EH (cell line): ENCODE measurements at regions not wholly inside any gene's neighbourhood (a gene's known extent, or its start where the extent isn't known, plus 50 kb on each side); places are given as distances from the start of the nearest gene placed in this dataset.
"Not testable (repeated sequence)": the region's sequence is repeated elsewhere in the genome, so short reads cannot be mapped to it uniquely, and the experiment has no call there.

Source experiments
- DNase-seq: peaks from one replicate; pipeline ENCODE4 v3.0.0-alpha.2; 2015; ENCODE audit warnings: low read depth

DNA sequence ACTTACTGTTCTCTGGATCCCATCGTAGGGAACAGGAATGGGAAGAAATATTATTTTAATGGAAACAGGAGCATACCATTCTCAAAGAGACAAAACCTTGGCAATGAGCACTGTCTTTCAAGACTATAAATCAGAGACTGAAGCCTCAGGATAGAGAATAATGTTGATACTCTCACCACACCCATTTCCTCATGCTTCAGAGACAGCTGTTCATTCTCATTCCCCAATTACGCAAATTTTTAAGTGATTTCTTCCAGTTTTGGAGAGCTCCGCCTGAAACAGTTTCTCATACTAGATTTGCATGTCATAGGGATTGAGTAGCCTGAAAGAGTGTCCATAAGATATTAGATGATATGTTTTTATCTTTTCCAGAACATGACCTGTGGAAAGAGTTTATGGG is 290.5 kb upstream of the RASA1 start:
- peak; percentile 11 for DNase-seq

DNA sequence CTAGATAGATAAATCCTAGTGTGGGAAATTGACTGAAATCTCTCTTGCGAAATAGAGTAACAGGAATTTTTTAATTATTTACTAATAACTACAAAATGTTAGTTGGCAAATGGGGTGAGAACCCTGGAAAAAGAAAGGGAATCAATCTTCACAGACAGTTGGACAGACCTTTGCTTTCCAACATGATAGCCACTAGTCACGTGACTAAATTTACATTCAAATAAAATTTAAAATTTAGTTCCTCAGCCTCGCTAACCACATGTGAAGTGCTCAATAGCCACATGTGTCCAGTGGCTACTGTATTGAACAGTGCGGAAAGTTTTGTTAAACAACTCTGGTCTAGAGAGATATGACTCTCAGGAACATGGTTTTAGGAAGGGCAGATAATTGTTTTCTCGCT is 289.9 kb upstream of the RASA1 start:
- no peak for DNase-seq

DNA sequence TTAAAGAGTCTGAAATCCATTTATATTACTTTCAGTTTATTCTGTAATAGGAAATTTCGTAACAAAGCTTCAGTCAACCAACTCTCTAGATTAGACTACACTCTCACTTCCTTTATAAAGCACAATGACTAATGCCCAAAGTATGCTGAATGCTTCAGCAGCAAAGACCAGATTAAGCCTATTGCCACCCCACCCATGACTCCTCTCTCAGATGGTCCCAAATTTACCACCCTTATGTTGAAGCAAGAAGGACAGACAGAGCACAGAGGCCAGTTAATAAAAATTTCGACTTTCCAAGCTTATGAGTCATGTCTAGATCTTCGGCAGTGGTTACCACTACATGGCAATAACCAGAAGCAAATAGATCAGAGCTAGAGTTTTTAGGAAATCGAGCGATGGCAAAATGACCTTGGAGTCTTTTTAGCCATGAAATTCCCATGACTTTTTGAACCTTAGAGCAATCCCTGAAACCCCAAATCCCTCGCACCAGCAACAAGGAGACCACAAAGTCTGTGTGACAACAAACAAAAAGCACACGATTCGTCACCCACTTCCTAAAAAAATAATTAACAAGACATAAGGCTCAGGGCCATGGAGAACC is 287.8 kb upstream of the RASA1 start:
- DNase-seq, result peak; percentile 91

DNA sequence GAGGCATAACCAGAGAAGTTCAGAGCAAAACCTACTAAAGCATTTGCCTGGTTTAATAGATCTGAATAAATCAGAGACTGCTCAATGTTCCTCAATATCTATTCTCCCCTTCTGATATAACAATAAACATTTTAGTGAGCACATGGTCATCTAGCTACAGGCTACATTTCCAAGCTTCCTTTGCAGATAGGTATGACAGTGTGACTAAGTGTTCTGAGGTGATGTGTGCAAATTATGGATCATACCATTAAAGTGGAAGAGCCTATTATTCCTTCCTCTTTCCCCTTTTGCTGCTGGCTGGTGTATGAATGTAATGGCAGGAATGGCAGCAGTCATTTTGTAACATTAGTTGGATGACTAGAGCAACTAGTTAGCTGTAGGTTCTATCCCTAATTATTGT is 285.8 kb upstream of the RASA1 start:
- DNase-seq, result no peak

DNA sequence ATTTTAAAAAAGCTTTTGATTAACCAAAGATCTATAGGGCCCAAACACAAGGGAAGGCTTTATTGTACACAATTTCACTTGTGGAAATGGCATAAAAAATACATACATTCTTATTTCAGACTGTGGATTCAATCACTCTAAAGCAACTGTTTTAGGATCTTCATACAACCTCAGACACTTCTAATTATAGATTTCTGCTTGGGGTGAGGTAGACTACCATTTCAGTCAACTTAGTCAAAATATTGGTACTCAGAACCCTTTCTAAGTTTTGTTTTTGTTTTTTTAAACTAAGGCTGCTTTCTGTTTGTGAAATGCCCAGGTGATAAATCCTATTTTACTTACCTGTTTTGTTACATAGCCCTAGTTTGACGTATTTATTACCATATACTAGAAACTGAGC is 284.5 kb upstream of the RASA1 start:
- no peak for DNase-seq

DNA sequence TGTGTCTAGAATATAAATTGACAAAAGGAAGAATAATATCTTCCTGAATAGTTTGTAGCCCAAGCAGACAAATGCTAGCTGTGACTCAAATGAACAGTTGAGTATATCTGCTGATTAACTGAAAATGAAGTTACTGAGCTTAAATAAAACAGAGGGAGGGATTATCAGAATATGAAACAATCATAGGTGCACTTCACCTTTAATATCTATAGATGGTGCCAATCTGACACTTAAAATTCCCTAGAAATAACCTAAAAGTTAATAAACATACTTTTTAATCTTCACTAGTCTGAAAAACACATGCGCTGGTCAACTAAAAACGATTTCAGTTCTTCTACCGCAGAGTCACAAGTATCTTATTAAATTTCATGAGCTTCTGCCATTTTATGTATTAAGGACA is 280.8 kb upstream of the RASA1 start:
- no peak for DNase-seq

- DNase-seq, result no peak
These were observed 270.2 kb upstream of the RASA1 start for GRCh38 chr5:86997516-86997915.

GRCh38 chr5:86999951-87000350 is 267.7 kb upstream of the RASA1 start:
- DNase-seq, result no peak

DNA sequence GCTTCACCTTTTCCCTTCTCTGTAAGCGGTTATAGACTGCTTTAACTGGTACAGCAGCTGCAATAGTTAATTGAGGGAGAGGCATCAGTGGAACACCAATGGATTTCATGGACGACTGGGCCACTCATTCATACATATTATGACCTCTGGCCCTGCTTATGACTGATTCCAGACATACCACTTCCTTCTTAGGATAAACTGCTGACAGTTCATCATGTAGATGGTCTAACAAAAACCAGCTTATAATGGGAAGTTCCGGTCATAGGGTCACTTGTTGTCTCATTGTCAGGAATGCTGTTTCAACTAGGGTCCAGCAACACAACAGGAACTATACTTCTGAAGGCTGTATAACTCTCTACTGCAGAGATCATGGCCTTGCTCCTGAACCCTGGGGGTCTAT is 265.2 kb upstream of the RASA1 start:
- no peak for DNase-seq

DNA sequence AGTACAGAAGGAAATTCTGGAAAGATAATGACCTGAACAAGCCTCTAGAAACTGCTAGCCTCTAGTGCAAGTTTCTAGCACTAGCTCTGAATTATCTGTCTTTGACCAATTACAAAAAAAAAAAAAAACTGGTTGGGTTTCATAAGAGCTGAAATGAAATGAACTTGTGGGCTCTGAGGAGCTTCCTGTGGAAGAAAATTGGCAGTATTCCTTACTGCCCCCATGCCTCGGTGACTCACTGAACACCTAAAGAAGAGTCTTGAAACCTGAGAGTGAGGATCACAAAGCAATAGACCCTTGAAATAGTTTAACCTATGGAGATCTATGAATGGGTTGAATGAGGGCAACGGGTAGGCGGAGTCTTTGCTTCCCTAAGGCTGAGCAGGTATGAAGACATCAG is 263.6 kb upstream of the RASA1 start:
- no peak for DNase-seq

GRCh38 chr5:87007737-87008136 is 259.9 kb upstream of the RASA1 start:
- no peak for DNase-seq

DNA sequence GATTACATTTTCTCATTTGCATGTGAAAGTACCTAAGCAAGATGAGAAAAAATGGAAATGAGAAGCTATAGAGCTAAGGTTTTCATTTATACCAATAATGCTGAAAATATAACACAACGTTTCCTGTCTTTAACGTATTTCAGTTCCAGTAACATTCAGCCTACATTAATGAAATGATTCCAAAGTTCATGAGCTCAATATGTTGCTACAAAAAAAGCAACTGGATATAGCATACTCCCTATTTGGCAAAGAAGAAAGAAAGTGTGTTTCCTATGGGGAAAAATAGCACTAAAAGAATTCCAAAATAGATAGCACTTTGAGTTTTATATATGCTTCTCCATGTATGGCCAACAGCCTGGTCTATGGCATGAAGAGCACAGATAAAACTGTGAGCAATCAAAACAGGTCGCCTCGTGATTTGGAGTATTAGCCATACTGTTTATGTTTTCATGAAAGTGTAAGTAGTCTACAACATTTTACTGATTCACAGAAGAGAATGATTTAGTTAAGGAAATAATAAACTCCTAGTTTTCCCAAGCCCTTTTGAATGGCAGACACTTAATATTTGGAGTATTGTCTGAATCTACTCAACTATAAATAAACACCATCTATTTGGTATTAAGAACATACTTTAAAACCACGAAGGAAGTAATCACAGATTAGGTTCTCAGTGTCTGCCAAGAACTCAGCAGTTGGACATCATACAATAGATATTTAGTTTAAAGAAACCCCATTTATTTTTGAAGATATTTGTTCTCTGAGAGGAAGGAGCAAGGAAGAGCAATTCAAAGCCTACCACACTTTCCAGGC is 258.7 kb upstream of the RASA1 start:
- DNase-seq, result peak; percentile 27

DNA sequence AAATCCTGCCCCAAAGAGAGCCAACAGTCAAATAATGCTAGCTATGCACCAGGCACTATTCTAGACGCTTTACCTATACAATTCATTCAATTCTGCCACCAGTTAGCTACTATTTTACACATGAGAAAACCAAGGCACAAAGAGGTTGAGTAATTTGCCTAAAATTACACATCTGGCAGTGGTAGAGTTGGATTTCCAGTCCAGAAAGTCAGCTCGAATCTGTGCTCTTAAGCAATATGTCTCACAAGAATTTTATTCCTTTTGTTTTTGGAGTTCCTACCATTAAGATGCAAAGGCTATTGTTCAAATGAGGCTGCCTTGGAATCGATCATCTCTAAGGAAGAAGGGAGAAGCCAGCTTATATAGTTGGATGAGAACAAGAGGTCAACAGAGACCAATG is 256.9 kb upstream of the RASA1 start:
- no peak for DNase-seq

DNA sequence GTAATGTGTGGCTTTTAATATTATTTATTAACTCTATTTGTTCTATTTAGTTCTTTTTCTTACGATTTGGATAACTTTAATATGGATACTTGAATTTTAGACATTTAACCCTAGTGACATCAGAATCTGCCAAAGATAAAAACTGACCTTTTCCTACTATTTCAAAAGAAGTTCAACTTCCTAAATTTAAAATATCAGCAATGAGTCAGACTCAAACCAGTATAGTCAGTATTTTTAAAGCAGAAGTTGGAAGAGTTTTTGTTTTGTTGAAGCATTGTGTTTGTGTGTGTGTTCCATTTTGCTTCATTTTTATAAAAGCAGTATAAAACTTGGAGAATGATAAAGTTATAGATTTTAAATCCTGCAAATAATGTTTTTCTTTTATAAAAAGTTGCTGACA is 251.8 kb upstream of the RASA1 start:
- no peak for DNase-seq

DNA sequence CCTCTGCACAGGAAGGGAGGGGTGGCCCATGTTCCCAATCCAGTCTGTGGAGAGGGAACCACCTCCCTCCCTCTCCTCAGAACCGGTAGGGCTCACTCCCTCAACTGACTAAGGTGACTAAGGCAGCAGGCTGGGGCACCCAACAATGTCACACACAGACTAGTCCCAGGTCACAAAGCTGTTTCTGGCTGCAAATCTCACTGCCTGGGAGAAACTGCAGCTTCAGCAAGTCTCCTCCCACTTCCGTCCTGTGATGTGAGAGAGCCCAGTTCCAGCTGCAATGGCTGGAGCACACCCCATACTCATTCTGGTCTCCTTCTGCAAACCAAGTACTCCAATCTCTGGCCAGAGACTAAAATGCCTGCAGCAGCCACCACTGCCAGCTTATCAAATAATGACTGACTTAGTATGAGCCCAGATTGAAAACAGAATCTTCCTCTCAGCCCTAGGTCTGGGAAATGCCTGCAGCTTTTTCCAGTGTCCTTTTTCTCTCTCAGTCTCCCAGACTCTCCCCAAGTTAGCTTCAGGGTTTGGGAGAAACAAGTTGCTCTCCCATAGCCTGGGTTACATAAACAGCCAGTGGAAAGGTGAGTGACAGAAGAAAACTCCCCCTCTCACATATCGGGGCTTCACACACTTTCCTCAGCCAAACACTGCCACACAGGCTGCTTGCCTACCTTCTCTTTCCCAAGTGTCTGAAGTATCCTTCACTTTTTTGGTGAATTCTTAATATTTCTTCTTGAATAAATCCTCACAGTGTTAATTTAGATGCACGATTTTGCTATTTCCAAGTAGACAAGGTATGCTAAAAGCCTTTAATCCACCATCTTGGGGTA is 247.4 kb upstream of the RASA1 start:
- peak; percentile 40 for DNase-seq

DNA sequence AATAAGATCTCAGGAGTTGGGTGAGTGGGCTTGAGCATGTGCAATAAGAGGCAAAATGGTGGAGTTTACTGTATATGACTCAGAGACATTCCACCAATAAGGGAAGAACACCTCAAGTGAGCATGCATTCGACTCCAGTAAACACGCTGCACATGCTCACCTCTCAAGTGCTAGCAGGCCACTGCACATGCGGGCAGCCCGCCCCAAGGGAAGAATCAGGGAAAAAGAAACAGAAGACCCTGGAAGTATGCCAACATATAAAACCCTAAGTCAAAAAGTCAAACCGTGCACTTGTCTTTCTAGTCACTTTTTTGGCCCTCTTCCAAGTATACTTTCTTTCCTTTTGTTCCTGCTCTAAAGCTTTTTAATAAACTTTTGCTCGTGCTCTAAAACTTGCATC is 245.3 kb upstream of the RASA1 start:
- no peak for DNase-seq

GRCh38 chr5:87027570-87027969 is 240.1 kb upstream of the RASA1 start:
- DNase-seq, result no peak

- DNase-seq, result peak; percentile 51
These were observed 237.7 kb upstream of the RASA1 start for GRCh38 chr5:87029951-87030350.

- no peak for DNase-seq
These were observed 237.0 kb upstream of the RASA1 start for GRCh38 chr5:87030699-87031098.

DNA sequence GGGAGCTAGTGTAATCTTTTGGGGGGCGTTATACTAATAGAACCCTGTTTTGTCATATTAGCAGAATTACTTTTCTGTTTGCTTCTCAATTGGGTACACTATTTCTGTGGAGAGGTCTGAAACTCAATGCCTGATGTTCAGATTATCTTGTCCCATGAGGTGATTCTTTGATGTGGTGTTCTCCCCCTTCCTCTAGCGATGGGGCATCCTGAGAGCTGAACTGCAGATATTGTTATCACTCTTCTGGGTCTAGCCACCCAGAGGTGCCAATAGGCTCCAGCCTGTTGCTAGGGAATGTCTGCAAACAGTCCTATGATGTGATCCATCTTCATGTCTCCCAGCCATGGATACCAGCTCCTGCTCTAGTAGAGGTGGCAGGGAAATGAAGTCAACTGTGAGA is 233.1 kb upstream of the RASA1 start:
- DNase-seq, result no peak

DNA sequence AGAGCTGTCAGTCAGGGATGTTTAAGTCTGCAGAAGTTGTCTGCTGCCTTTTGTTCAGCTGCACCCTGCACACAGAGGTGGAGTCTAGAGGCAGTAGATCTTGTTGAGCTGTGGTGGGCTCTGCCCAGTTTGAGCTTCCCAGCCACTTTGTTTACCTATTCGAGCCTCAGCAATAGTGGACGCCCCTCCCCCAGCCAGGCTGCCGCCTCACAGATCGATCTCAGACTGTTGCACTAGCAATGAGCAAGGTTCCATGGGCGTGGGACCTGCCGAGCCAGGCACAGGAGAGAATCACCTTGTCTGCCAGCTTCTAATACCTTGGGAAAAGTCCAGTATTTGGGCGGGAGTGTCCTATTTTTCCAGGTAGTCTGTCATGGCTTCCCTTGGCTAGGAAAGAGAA is 225.1 kb upstream of the RASA1 start:
- no peak for DNase-seq

DNA sequence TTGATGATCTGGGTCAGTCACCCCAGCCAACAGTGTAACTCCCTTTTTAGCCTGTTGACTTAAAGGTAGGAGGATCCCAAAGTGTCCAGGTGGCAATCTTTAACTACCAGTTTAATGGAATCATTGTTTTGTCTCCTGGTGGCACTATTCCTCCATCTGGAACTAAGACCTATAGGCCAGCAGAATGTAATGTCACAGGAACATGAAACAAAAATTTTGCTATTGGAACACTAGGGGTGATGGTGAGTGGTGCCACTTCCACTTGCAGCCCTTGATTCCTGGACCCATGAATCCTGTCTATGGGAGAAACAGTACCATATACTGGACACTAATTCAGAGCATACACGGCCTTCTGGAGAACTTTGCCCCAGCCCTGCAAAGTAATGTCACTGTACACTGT is 219.5 kb upstream of the RASA1 start:
- DNase-seq, result peak; percentile 10

- not testable (repeated sequence) for DNase-seq
These were observed 218.7 kb upstream of the RASA1 start for GRCh38 chr5:87049012-87049411.
